NB4 (cell line): ENCODE measurements at regions not wholly inside any gene's neighbourhood (a gene's known extent, or its start where the extent isn't known, plus 50 kb on each side); places are given as distances from the start of the nearest gene placed in this dataset.

ENCODE experiments used
- CTCF ChIP-seq: IDR thresholded peaks from one replicate; pipeline ENCODE4 v1.5.1; 2012; ENCODE audit warnings: low read depth, low read length
- MAX ChIP-seq: IDR thresholded peaks from 2 replicates; pipeline ENCODE4 v1.6.1; 2011; ENCODE audit warnings: low read depth, low read length
- MYC ChIP-seq: IDR thresholded peaks from 2 replicates; pipeline ENCODE4 v1.6.1; 2011; ENCODE audit warnings: low read depth, low read length

- TF ChIP-seq CTCF (no peak), MAX (no peak), MYC (no peak)
These were observed 172.1 kb downstream of the MID1IP1 start for GRCh38 chrX:38973322-38973721.
